IMR-90 (cell line): ENCODE measurements at regions not wholly inside any gene's neighbourhood (a gene's known extent, or its start where the extent isn't known, plus 50 kb on each side); places are given as distances from the start of the nearest gene placed in this dataset.

Source experiments
- ATAC-seq: fragments of 200-7000 bp; cut with Tn5 transposase; 2 replicates; pipeline ENCODE4 v1.9.1; 2020; ENCODE audit warnings: low read depth, mild to moderate bottlenecking, moderate library complexity
- BruUV-seq: library from RNA; stranded (reverse); fragments of 400-500 nt; replicated peaks from 2 replicates; lab custom pipeline; 2021; lab: Mats Ljungman, UMichigan
- CTCF ChIA-PET: fragments of 300-600 bp; formaldehyde crosslinking; extraction: SDS; loops from one replicate; lab custom pipeline; 2021; ENCODE audit warnings: antibody characterized with exemption; lab: Yijun Ruan, JAX
- POLR2A ChIA-PET: fragments of 300-600 bp; sonication (Branson Sonifier 250); formaldehyde crosslinking; loops from one replicate; lab custom pipeline; 2022; ENCODE audit warnings: antibody characterized with exemption; ENCODE audit not compliant: unreplicated experiment; lab: Charles Lee
- DNase-seq: peaks from one replicate; pipeline ENCODE4 v3.0.0; 2013
- H2AFZ ChIP-seq: replicated peaks from 2 replicates; pipeline ENCODE3; 2013; ENCODE audit warnings: low read length, mild to moderate bottlenecking; ENCODE audit not compliant: poor library complexity
- H2AK5ac ChIP-seq: 2 replicates; pipeline ENCODE4 v1.6.1; 2013; ENCODE audit warnings: low read depth, low read length, inconsistent platforms
- H2AK9ac ChIP-seq: replicated peaks from 2 replicates; pipeline ENCODE3; 2013; ENCODE audit warnings: mild to moderate bottlenecking, low read depth, low read length, moderate library complexity; ENCODE audit not compliant: poor library complexity
- H2BK120ac ChIP-seq: 2 replicates; pipeline ENCODE4 v1.6.1; 2013; ENCODE audit warnings: low read depth, low read length, inconsistent platforms
- H2BK15ac ChIP-seq: 3 replicates; pipeline ENCODE4 v1.6.1; 2013; ENCODE audit warnings: low read depth, low read length, inconsistent platforms
- H2BK20ac ChIP-seq: 2 replicates; pipeline ENCODE4 v1.6.1; 2013; ENCODE audit warnings: low read depth, mild to moderate bottlenecking, inconsistent platforms, low read length, moderate library complexity
- H2BK5ac ChIP-seq: 2 replicates; pipeline ENCODE4 v1.6.1; 2013; ENCODE audit warnings: mild to moderate bottlenecking, low read depth, low read length, inconsistent platforms; ENCODE audit not compliant: poor library complexity, severe bottlenecking
- H3K14ac ChIP-seq: replicated peaks from 2 replicates; pipeline ENCODE4 v1.6.1; 2013; ENCODE audit warnings: low read depth, low read length, inconsistent platforms
- H3K18ac ChIP-seq: 2 replicates; pipeline ENCODE4 v1.6.1; 2013; ENCODE audit warnings: low read depth, low read length, control low read depth
- H3K23ac ChIP-seq: 2 replicates; pipeline ENCODE4 v1.6.1; 2013; ENCODE audit warnings: low read depth, low read length, inconsistent platforms
- H3K27ac ChIP-seq: 2 replicates; pipeline ENCODE4 v1.5.1; 2013; ENCODE audit warnings: mild to moderate bottlenecking, control low read depth, low read length; ENCODE audit not compliant: insufficient read depth
- H3K27me3 ChIP-seq: 2 replicates; pipeline ENCODE4 v1.6.1; 2013; ENCODE audit warnings: low read length; ENCODE audit not compliant: control insufficient read depth, insufficient read depth
- H3K36me3 ChIP-seq: 2 replicates; pipeline ENCODE4 v1.6.1; 2013; ENCODE audit warnings: low read length, mixed read lengths; ENCODE audit not compliant: control insufficient read depth, insufficient read depth
- H3K4ac ChIP-seq: 2 replicates; pipeline ENCODE4 v1.6.1; 2013; ENCODE audit warnings: low read depth, low read length, inconsistent platforms
- H3K4me1 ChIP-seq: 2 replicates; pipeline ENCODE4 v1.6.1; 2013; ENCODE audit warnings: low read length, mixed read lengths; ENCODE audit not compliant: control insufficient read depth, insufficient read depth
- H3K4me2 ChIP-seq: 2 replicates; pipeline ENCODE4 v1.6.1; 2013; ENCODE audit warnings: low read depth, mild to moderate bottlenecking, control low read depth, low read length, moderate library complexity
- H3K4me3 ChIP-seq: 2 replicates; pipeline ENCODE4 v1.5.1; 2013; ENCODE audit warnings: low read depth, mild to moderate bottlenecking, control low read depth, low read length, moderate library complexity; ENCODE audit not compliant: insufficient read depth
- H3K56ac ChIP-seq: 2 replicates; pipeline ENCODE4 v1.6.1; 2013; ENCODE audit warnings: low read length, inconsistent platforms; ENCODE audit not compliant: insufficient read depth; ENCODE audit errors: extremely low read depth
- H3K79me1 ChIP-seq, 2 experiments: 2 replicates each; pipeline ENCODE4 v1.6.1; 2013; ENCODE audit warnings: low read length in 2 of 2, inconsistent platforms in 1 of 2, low read depth in 1 of 2
- H3K9ac ChIP-seq: 2 replicates; pipeline ENCODE4 v1.6.1; 2013; ENCODE audit warnings: low read depth, low read length, control low read depth
- H3K9me1 ChIP-seq: 2 replicates; pipeline ENCODE4 v1.6.1; 2013; ENCODE audit warnings: low read length, inconsistent platforms; ENCODE audit not compliant: insufficient read depth
- H3K9me3 ChIP-seq: 2 replicates; pipeline ENCODE4 v1.6.1; 2013; ENCODE audit warnings: low read length; ENCODE audit not compliant: control insufficient read depth, insufficient read depth
- H4K20me1 ChIP-seq: 2 replicates; pipeline ENCODE4 v1.6.1; 2013; ENCODE audit warnings: low read length, inconsistent platforms; ENCODE audit not compliant: insufficient read depth
- H4K5ac ChIP-seq: 2 replicates; pipeline ENCODE4 v1.6.1; 2013; ENCODE audit warnings: mild to moderate bottlenecking, low read depth, low read length, control low read depth
- H4K8ac ChIP-seq, 2 experiments: 2 replicates each; pipeline ENCODE4 v1.6.1; 2013; ENCODE audit warnings: low read depth in 2 of 2, low read length in 2 of 2, control low read depth in 1 of 2, inconsistent platforms in 1 of 2
- H4K91ac ChIP-seq: 2 replicates; pipeline ENCODE4 v1.6.1; 2013; ENCODE audit warnings: low read depth, low read length, inconsistent platforms; ENCODE audit not compliant: insufficient read depth
- BHLHE40 ChIP-seq: fragments of 150-350 bp; IDR thresholded peaks from 2 replicates; pipeline ENCODE4 v1.6.1; 2016; ENCODE audit warnings: mild to moderate bottlenecking, low read depth, low read length
- FOS ChIP-seq: fragments of 150-350 bp; IDR thresholded peaks from 2 replicates; pipeline ENCODE4 v1.6.1; 2016; ENCODE audit warnings: low read depth, low read length
- MAFK ChIP-seq: IDR thresholded peaks from 2 replicates; pipeline ENCODE4 v1.6.1; 2012; ENCODE audit warnings: low read depth, low read length, improper control_type of control experiment
- MAZ ChIP-seq: IDR thresholded peaks from 2 replicates; pipeline ENCODE4 v1.6.1; 2012; ENCODE audit warnings: low read depth, mild to moderate bottlenecking, low read length, improper control_type of control experiment, moderate library complexity, borderline replicate concordance
- MXI1 ChIP-seq: IDR thresholded peaks from 2 replicates; pipeline ENCODE4 v1.6.1; 2012; ENCODE audit warnings: low read depth, mild to moderate bottlenecking, low read length, moderate library complexity, borderline replicate concordance
- POLR2A ChIP-seq: IDR thresholded peaks from 2 replicates; pipeline ENCODE4 v1.6.1; 2012; ENCODE audit warnings: mild to moderate bottlenecking, low read depth, low read length
- RAD21 ChIP-seq: IDR thresholded peaks from 2 replicates; pipeline ENCODE4 v1.6.1; 2012; ENCODE audit warnings: low read length, improper control_type of control experiment
- RCOR1 ChIP-seq: IDR thresholded peaks from 2 replicates; pipeline ENCODE4 v1.6.1; 2012; ENCODE audit warnings: mild to moderate bottlenecking, low read length, improper control_type of control experiment; ENCODE audit not compliant: insufficient replicate concordance
- RFX5 ChIP-seq: IDR thresholded peaks from 2 replicates; pipeline ENCODE4 v1.8.0; 2012; ENCODE audit warnings: low read depth, mild to moderate bottlenecking, low read length, moderate library complexity
- SMC3 ChIP-seq: fragments of 150-350 bp; IDR thresholded peaks from 2 replicates; pipeline ENCODE4 v1.6.1; 2016; ENCODE audit warnings: low read depth, mild to moderate bottlenecking, antibody characterized with exemption, low read length, moderate library complexity
- USF2 ChIP-seq: fragments of 150-350 bp; IDR thresholded peaks from 2 replicates; pipeline ENCODE4 v1.6.1; 2017; ENCODE audit warnings: mild to moderate bottlenecking, antibody characterized with exemption, low read length, low read depth
- WGBS, 2 experiments: methylation state at CpG; one replicate each; pipeline versions ENCODE4 v1.1.5 to v1.1.7; 2013; ENCODE audit warnings: missing lambda C conversion rate in 2 of 2; ENCODE audit not compliant: insufficient read length in 1 of 2; ENCODE audit errors: extremely low coverage in 2 of 2; 5-methylcytosine and 5-hydroxymethylcytosine counted together
- dilution Hi-C: fragments of 300-500 bp; cut with HindIII; formaldehyde crosslinking; loops from one replicate; pipeline ENCODE4 v1.14.3; 2018; ENCODE audit warnings: low sequenced_read_pairs; ENCODE audit not compliant: unreplicated experiment
- in situ Hi-C: fragments of 300-500 bp; cut with MboI; formaldehyde crosslinking; loops from 3 replicates; pipeline ENCODE4 v1.14.3; 2019; ENCODE audit warnings: low sequenced_read_pairs, inconsistent platforms, mixed read lengths
- intact Hi-C: fragments of 100-400 bp; cut with micrococcal nuclease; formaldehyde crosslinking; loops from 2 replicates; pipeline ENCODE4 v1.10.0; 2022
- TF ChIP-seq, protein P1 (sequence below): fragments of 150-350 bp; IDR thresholded peaks from 2 replicates; pipeline ENCODE4 v1.6.1; 2016; ENCODE audit warnings: low read depth, mild to moderate bottlenecking, low read length, moderate library complexity, borderline replicate concordance

DNA sequence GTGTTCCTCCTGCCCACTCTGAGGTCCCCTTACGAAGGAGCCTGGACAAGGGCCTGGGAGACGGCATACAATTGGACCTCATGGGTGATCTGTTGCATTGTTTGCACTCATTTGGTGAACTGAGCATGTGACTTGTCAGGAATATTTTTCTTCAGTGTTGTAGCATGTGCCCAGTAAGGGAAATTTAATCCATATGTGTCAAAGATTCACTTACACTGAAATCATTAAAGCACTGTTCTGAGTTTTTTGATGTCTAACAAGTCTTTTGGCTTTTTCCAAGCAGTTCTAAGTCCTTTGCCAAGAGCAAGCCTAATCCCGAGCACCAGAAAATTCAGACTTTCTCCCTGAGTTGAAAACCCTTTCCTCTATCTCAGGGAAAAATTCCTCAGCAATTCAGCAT, 61.6 kb upstream of the RPS23 start:
- ChIA-PET CTCF (no interaction called here), POLR2A (no interaction called here)
- dilution Hi-C loops: no loop called here
- H3K18ac ChIP-seq: no peak overlapping the region
- no peak overlapping the region for H3K4ac ChIP-seq
- H2AFZ ChIP-seq: no peak overlapping the region
- H3K4me2 ChIP-seq: no peak overlapping the region
- H2BK20ac ChIP-seq: no peak overlapping the region
- BruUV-seq: no TSS peak
- H4K8ac ChIP-seq: no peak overlapping the region
- WGBS, 2 experiments: no CpG with 5 or more reads among the region's 3 CpGs
- H2BK15ac ChIP-seq: no peak overlapping the region
- H3K4me1 ChIP-seq: peaks cover 8% of the 10 kb centered on the region; the same call in 1 of the 2 replicates
- no peak overlapping the region for H3K27ac ChIP-seq
- H3K79me1 ChIP-seq: no peaks in the 10 kb centered on the region
- H3K4me3 ChIP-seq: no peak overlapping the region
- H4K5ac ChIP-seq: no peak overlapping the region
- no peak overlapping the region for H2AK9ac ChIP-seq
- H3K9me3 ChIP-seq: no peaks in the 10 kb centered on the region
- in situ Hi-C loops: no loop called here
- H3K36me3 ChIP-seq: no peaks in the 10 kb centered on the region
- no peak for TF ChIP-seq FOS
- TF ChIP-seq RCOR1: no peak
- TF ChIP-seq MXI1: no peak
- no peak for TF ChIP-seq SMC3
- TF ChIP-seq USF2: no peak
- TF ChIP-seq, protein P1, sequence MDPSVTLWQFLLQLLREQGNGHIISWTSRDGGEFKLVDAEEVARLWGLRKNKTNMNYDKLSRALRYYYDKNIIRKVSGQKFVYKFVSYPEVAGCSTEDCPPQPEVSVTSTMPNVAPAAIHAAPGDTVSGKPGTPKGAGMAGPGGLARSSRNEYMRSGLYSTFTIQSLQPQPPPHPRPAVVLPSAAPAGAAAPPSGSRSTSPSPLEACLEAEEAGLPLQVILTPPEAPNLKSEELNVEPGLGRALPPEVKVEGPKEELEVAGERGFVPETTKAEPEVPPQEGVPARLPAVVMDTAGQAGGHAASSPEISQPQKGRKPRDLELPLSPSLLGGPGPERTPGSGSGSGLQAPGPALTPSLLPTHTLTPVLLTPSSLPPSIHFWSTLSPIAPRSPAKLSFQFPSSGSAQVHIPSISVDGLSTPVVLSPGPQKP: no peak
- no peak for TF ChIP-seq POLR2A
- no peak for TF ChIP-seq BHLHE40
- TF ChIP-seq RAD21: no peak
- no peak for TF ChIP-seq MAFK
- TF ChIP-seq MAZ: no peak
- TF ChIP-seq RFX5: no peak
- no peak overlapping the region for H3K23ac ChIP-seq
- H3K27me3 ChIP-seq: no peaks in the 10 kb centered on the region
- no peak overlapping the region for H2BK5ac ChIP-seq
- intact Hi-C loops: no loop called here
- H4K20me1 ChIP-seq: no peaks in the 10 kb centered on the region
- no peak overlapping the region for H4K91ac ChIP-seq
- H3K56ac ChIP-seq: no peak overlapping the region
- no peak overlapping the region for H3K9ac ChIP-seq
- H2BK120ac ChIP-seq: no peak overlapping the region
- no peaks in the 10 kb centered on the region for H3K9me1 ChIP-seq
- H2AK5ac ChIP-seq: no peak overlapping the region
- DNase-seq: no peak
- no peak for ATAC-seq
- H3K14ac ChIP-seq: peak overlapping the region; percentile 40; the same call in 1 of the 2 replicates
